HCT116 (cell line): ENCODE measurements at regions not wholly inside any gene's neighbourhood (a gene's known extent, or its start where the extent isn't known, plus 50 kb on each side); places are given as distances from the start of the nearest gene placed in this dataset.

ENCODE experiments used
- EGR1 ChIP-seq: IDR thresholded peaks from 2 replicates; pipeline ENCODE4 v1.6.1; 2012; ENCODE audit warnings: low read depth
- EZH2 ChIP-seq: fragments of 200-600 bp; sonication (generic); IDR thresholded peaks from 2 replicates; pipeline ENCODE4 v1.6.1; 2017; ENCODE audit warnings: antibody characterized with exemption, mixed run types
- EZH2phosphoT487 ChIP-seq: fragments of 200-600 bp; IDR thresholded peaks from 2 replicates; pipeline ENCODE4 v1.6.1; 2018; ENCODE audit warnings: antibody characterized with exemption, borderline replicate concordance
- SP1 ChIP-seq: IDR thresholded peaks from 2 replicates; pipeline ENCODE4 v1.6.1; 2012; ENCODE audit warnings: low read depth
- TF ChIP-seq, protein P1 (sequence below), 3 experiments: fragments of 200-600 bp in 1 of 3; sonication (generic) in 1 of 3; IDR thresholded peaks in 2 of 3; conservative IDR thresholded peaks in 1 of 3; 2 replicates each; pipeline ENCODE4 v1.5.1; 2012 to 2017; ENCODE audit warnings: low read depth in 2 of 3, low read length in 2 of 3, antibody characterized with exemption in 1 of 3, borderline replicate concordance in 1 of 3, control low read depth in 1 of 3, mild to moderate bottlenecking in 1 of 3, mixed read lengths in 1 of 3, mixed run types in 1 of 3, moderate library complexity in 1 of 3; ENCODE audit not compliant: insufficient read depth in 1 of 3

DNA sequence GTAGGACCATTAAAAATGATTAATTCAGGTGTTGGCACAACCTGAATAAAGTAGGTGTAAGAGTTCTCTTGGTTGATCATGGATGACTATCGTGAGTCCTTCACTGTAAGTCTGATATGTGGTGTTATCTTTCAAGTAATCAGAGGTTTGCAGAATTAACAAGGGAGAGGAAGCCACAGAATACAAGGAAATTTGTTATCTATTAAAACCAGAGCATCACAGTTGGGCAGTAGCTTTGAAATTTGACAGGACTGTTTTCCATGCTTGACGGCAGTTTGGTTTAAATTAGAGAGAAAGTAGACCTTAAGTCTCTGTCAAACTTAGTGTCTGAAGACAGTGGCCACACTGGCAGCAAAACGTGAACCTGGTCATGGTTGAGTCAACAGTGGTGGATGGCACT is 139.5 kb upstream of the KCNK2 start:
- TF ChIP-seq EGR1 (no peak), EZH2 (no peak), SP1 (no peak), EZH2phosphoT487 (no peak)
- TF ChIP-seq, protein P1, sequence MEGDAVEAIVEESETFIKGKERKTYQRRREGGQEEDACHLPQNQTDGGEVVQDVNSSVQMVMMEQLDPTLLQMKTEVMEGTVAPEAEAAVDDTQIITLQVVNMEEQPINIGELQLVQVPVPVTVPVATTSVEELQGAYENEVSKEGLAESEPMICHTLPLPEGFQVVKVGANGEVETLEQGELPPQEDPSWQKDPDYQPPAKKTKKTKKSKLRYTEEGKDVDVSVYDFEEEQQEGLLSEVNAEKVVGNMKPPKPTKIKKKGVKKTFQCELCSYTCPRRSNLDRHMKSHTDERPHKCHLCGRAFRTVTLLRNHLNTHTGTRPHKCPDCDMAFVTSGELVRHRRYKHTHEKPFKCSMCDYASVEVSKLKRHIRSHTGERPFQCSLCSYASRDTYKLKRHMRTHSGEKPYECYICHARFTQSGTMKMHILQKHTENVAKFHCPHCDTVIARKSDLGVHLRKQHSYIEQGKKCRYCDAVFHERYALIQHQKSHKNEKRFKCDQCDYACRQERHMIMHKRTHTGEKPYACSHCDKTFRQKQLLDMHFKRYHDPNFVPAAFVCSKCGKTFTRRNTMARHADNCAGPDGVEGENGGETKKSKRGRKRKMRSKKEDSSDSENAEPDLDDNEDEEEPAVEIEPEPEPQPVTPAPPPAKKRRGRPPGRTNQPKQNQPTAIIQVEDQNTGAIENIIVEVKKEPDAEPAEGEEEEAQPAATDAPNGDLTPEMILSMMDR (IDR thresholded peaks at IDR 0.05 in 2 of 3, conservative IDR thresholded peaks at IDR 0.05 in 1 of 3; ENCODE audit: borderline replicate concordance in 1 of 3, insufficient read depth in 1 of 3, low read depth in 2 of 3, low read length in 2 of 3): no peak
